ENCODE measurements at regions not wholly inside any gene's neighbourhood (a gene's known extent, or its start where the extent isn't known, plus 50 kb on each side); places are given as distances from the start of the nearest gene placed in this dataset.
A peak's percentile ranks its signal among the peaks of the same experiment; 100 is the strongest.

DNA sequence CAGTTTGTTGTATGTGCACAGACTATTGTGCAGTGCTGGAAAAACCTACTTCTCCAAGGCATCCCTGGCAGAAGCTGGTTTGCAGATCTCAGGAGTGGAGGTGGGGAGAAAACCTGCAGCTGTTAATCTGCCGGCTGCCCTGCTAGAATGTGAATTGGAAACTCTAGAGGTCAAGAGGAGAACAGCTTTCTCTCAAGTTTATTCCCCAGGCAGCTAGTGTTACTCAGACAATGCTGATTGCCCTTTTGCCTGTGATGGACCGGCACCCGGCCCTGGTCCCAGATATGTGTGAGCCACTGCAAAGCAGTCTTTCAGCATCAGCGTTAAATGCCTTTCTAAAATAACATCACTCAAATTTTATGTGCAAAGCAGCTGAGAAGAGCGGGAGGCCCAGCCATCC is 129.7 kb upstream of the TPM1 start:
- Histone ChIP-seq H3K36me3 (no peaks in the 10 kb centered on the region), H3K27ac (no peak overlapping the region), H3K4me3 (no peak overlapping the region), H3K27me3 (no peaks in the 10 kb centered on the region), H3K4me1 (peaks cover 0 to 15% (median 8%) of the 10 kb centered on the region in 4 donors), H3K9me3 (no peaks in the 10 kb centered on the region)
- DNase-seq = no peak
- intact Hi-C loops (cut with DNase I; ENCODE audit: low total_unique reads) = no loop called here
- TF ChIP-seq, protein P1, sequence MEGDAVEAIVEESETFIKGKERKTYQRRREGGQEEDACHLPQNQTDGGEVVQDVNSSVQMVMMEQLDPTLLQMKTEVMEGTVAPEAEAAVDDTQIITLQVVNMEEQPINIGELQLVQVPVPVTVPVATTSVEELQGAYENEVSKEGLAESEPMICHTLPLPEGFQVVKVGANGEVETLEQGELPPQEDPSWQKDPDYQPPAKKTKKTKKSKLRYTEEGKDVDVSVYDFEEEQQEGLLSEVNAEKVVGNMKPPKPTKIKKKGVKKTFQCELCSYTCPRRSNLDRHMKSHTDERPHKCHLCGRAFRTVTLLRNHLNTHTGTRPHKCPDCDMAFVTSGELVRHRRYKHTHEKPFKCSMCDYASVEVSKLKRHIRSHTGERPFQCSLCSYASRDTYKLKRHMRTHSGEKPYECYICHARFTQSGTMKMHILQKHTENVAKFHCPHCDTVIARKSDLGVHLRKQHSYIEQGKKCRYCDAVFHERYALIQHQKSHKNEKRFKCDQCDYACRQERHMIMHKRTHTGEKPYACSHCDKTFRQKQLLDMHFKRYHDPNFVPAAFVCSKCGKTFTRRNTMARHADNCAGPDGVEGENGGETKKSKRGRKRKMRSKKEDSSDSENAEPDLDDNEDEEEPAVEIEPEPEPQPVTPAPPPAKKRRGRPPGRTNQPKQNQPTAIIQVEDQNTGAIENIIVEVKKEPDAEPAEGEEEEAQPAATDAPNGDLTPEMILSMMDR (IDR thresholded peaks at IDR 0.05) = no peak
- no peak for TF ChIP-seq POLR2AphosphoS5 (IDR thresholded peaks at IDR 0.05)
- no peak for TF ChIP-seq EP300 (IDR thresholded peaks at IDR 0.05)
- no peak for TF ChIP-seq POLR2A (IDR thresholded peaks at IDR 0.05)
- 52 to 71% (median 60%) methylated on average over 5 of the region's 5 CpGs for WGBS, 5 donors

DNA sequence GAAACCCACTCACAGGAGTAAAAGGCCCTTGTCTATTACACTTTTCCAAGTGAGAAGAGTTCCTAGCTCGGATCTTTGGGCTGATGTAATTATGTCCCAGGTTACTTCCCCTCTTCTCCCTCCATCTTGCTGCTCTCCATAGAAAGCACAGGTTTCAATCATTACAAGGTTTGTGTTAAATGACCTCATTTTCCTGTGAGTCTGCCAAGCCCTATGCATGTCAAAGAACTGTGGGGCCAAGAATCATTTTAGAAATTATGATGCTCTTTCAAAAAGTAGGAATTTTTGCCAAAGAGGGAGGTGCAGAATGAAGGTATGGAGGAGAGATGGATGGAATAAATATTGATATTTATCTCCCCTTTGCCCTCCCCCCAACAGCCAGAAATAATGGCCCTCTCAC is 129.3 kb upstream of the TPM1 start:
- WGBS, 5 donors = 62 to 78% (median 76%) methylated on average over 1 of the region's 1 CpG
- H3K27ac ChIP-seq = no peak overlapping the region
- H3K4me1 ChIP-seq = peaks cover 0 to 15% (median 8%) of the 10 kb centered on the region in 4 donors
- no peaks in the 10 kb centered on the region for H3K9me3 ChIP-seq
- H3K4me3 ChIP-seq = no peak overlapping the region
- intact Hi-C loops (cut with DNase I; ENCODE audit: low total_unique reads) = no loop called here
- H3K27me3 ChIP-seq = no peaks in the 10 kb centered on the region
- H3K36me3 ChIP-seq = no peaks in the 10 kb centered on the region
- no peak for DNase-seq
- TF ChIP-seq POLR2A (IDR thresholded peaks at IDR 0.05) (no peak), POLR2AphosphoS5 (IDR thresholded peaks at IDR 0.05) (no peak), EP300 (IDR thresholded peaks at IDR 0.05) (no peak)
- TF ChIP-seq, protein P1 (IDR thresholded peaks at IDR 0.05) = no peak

DNA sequence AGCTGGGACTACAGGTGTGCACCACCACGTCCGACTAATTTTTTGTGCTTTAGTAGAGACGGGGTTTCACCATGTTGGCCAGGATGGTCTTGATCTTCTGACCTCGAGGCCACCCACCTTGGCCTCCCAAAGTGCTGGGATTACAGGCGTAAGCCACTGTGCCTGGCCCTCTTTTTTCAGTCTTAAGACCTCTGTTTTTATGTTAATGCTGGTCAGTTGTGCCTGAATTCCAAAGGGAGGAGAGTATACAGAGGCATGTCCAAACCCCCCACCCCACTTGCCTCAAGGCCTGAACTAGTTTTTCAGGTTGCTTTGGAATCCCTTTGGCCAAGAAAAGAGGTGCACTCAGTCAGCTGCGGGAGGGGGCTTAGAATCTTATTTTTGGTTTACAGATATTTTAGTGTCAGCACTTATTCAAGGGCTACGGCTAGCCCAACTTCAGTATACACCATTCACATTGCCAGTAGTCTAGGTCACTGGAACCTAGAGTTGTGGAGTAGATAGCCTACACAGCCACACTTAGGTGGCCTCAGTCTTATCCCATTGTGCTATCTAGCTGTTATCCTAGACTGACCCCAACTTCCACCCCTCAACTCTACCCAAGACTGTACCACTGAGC is 128.0 kb upstream of the TPM1 start:
- DNase-seq = no peak
- H3K27ac ChIP-seq = no peak overlapping the region
- 85 to 94% (median 93%) methylated on average over 7 of the region's 7 CpGs for WGBS, 5 donors
- intact Hi-C loops (cut with DNase I; ENCODE audit: low total_unique reads) = no loop called here
- H3K36me3 ChIP-seq = no peaks in the 10 kb centered on the region
- H3K27me3 ChIP-seq = no peaks in the 10 kb centered on the region
- H3K9me3 ChIP-seq = no peaks in the 10 kb centered on the region
- peaks cover 0 to 15% (median 8%) of the 10 kb centered on the region in 4 donors for H3K4me1 ChIP-seq
- no peak overlapping the region for H3K4me3 ChIP-seq
- no peak for TF ChIP-seq POLR2A (IDR thresholded peaks at IDR 0.05)
- TF ChIP-seq POLR2AphosphoS5 (IDR thresholded peaks at IDR 0.05) = no peak
- no peak for TF ChIP-seq EP300 (IDR thresholded peaks at IDR 0.05)
- TF ChIP-seq, protein P1 (IDR thresholded peaks at IDR 0.05) = no peak

DNA sequence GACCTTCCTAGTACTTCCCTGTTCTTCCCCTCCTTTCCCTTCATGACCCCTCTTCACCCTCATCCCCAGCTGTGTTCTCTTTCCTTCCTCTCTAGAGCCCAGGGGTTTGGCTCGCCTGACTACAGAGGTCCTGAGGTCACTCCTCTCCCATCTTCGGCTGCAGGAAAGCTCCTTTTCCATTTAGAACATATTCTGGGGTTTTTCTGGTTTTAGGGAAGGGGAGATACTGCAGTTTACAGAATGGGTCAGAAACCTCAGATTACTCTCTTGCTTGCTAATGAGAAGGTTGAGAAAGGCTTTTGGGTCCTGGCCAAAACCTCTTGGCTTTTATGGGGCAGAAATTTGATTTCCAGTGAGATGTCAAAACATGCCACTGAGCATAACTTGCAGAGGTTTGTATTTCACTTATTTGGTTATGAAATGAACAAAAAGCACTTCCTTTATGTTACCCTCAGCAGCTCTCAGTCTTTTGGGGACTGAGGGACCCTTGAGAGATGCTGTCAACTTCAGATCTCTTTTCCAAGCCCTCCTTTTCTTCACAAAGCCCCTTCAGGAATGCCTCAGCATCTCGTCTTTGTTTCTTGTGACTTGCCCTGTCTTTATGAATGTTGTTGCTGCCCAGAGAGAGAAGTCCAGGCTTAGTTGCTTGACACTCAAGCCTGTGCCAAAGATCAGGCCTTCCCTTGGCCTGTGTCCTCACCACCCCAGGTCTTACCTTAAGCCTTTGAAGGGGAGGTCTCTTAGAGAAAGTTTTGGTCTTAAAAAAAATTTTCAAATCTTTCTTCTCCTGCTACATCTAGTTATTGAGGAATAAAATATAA is 121.7 kb upstream of the TPM1 start:
- DNase-seq = no peak
- TF ChIP-seq, protein P1 (IDR thresholded peaks at IDR 0.05) = no peak
- TF ChIP-seq POLR2AphosphoS5 (IDR thresholded peaks at IDR 0.05) (no peak), EP300 (IDR thresholded peaks at IDR 0.05) (no peak), POLR2A (IDR thresholded peaks at IDR 0.05) (no peak)
- intact Hi-C loops (cut with DNase I; ENCODE audit: low total_unique reads) = no loop called here
- no peaks in the 10 kb centered on the region for H3K27me3 ChIP-seq
- 51 to 75% (median 66%) methylated on average over 3 of the region's 3 CpGs for WGBS, 5 donors
- H3K27ac ChIP-seq = peak overlapping the region in 2 of 5 donors; percentile 8 to 39
- no peaks in the 10 kb centered on the region for H3K9me3 ChIP-seq
- no peaks in the 10 kb centered on the region for H3K36me3 ChIP-seq
- H3K4me3 ChIP-seq = no peak overlapping the region
- H3K4me1 ChIP-seq = peaks cover 0 to 13% (median 6%) of the 10 kb centered on the region in 4 donors
